ENCODE measurements at regions not wholly inside any gene's neighbourhood (a gene's known extent, or its start where the extent isn't known, plus 50 kb on each side); places are given as distances from the start of the nearest gene placed in this dataset.
A peak's percentile ranks its signal among the peaks of the same experiment; 100 is the strongest.

GRCh38 chr6:164106345-164106769 lies 691.8 kb downstream of the QKI start (continued):
- peak; percentile 14; the same call in 1 of the 2 replicates for TF ChIP-seq VEZF1 (CRISPR knock-in tag; IDR thresholded peaks at IDR 0.05)
- no peak for TF ChIP-seq GTF2A2 (tag; IDR thresholded peaks at IDR 0.05)
- peak in 1 of 2 experiments; percentile 67; a peak in 3 of 4 replicates for TF ChIP-seq MAZ (CRISPR knock-in tag; conservative IDR thresholded peaks at IDR 0.05 in 1 of 2, IDR thresholded peaks at IDR 0.05 in 1 of 2)
- peak; percentile 91 for TF ChIP-seq L3MBTL2 (IDR thresholded peaks at IDR 0.05)
- TF ChIP-seq ZNF197 (CRISPR knock-in tag; IDR thresholded peaks at IDR 0.05; ENCODE audit: low read depth): 0 out of 2 replicates have a peak, but pooled peaks have one; percentile 49
- TF ChIP-seq USF2 (CRISPR knock-in tag; IDR thresholded peaks at IDR 0.05): 0 out of 2 replicates have a peak, but pooled peaks have one; percentile 31
- peak; percentile 72 for TF ChIP-seq RBFOX2 (IDR thresholded peaks at IDR 0.05; ENCODE audit: low read depth, low read length)
- TF ChIP-seq FOXA3 (CRISPR knock-in tag; conservative IDR thresholded peaks at IDR 0.05 in 1 of 2, IDR thresholded peaks at IDR 0.05 in 1 of 2): 0 out of 4 replicates have a peak, but pooled peaks of 1 of the 2 experiments have one; percentile 28
- no peak for TF ChIP-seq ZNF830 (CRISPR knock-in tag; IDR thresholded peaks at IDR 0.05)
- no peak for TF ChIP-seq CUX1 (CRISPR knock-in tag; IDR thresholded peaks at IDR 0.05)
- peak; percentile 70 for TF ChIP-seq POLR2G (IDR thresholded peaks at IDR 0.05; ENCODE audit: low read depth, low read length)
- TF ChIP-seq RREB1 (CRISPR knock-in tag; IDR thresholded peaks at IDR 0.05): peak; percentile 75
- no peak for TF ChIP-seq CHD4 (IDR thresholded peaks at IDR 0.05; ENCODE audit: insufficient read depth, insufficient replicate concordance, low read depth, low read length, poor library complexity, severe bottlenecking)
- no peak for TF ChIP-seq KLF1 (tag; IDR thresholded peaks at IDR 0.05)

Measured in K562 (cell line).